ENCODE measurements at regions not wholly inside any gene's neighbourhood (a gene's known extent, or its start where the extent isn't known, plus 50 kb on each side); places are given as distances from the start of the nearest gene placed in this dataset.

- H3K9me3 ChIP-seq (ENCODE audit: insufficient read depth, low read depth, low read length): no peaks in the 10 kb centered on the region
- no peaks in the 10 kb centered on the region for H3K27me3 ChIP-seq (ENCODE audit: insufficient read depth, low read length, poor library complexity, severe bottlenecking)
- H3K4me3 ChIP-seq (ENCODE audit: low read length, poor library complexity, severe bottlenecking): no peak overlapping the region
- H3F3A ChIP-seq (ENCODE audit: low read depth): no peaks in the 10 kb centered on the region
- no peak overlapping the region for H2AFZ ChIP-seq (ENCODE audit: low read length)
- no peak overlapping the region for H3K4me2 ChIP-seq (ENCODE audit: low read depth, low read length, poor library complexity, severe bottlenecking)
- H3K36me3 ChIP-seq (ENCODE audit: insufficient read depth, low read length): peaks cover 5% of the 10 kb centered on the region; the same call in 1 of the 2 replicates
- no peaks in the 10 kb centered on the region for H3K4me1 ChIP-seq (ENCODE audit: insufficient read depth, low read length, poor library complexity, severe bottlenecking)
- no peak overlapping the region for H3K9ac ChIP-seq (ENCODE audit: low read depth, low read length, poor library complexity, severe bottlenecking)
- TF ChIP-seq EZH2phosphoT487 (IDR thresholded peaks at IDR 0.05; ENCODE audit: borderline replicate concordance) (no peak), CTCF (conservative IDR thresholded peaks at IDR 0.05; ENCODE audit: low read length) (no peak)
- no peaks in the 10 kb centered on the region for H3K9me2 ChIP-seq (replicated peaks; ENCODE audit: low read depth, low read length)
- H3K79me2 ChIP-seq (ENCODE audit: insufficient read depth, low read length): no peaks in the 10 kb centered on the region
- H4K20me1 ChIP-seq (ENCODE audit: insufficient read depth, low read length, poor library complexity, severe bottlenecking): no peaks in the 10 kb centered on the region
Observed at GRCh38 chrX:131728295-131729145, 184.6 kb downstream of the OR13H1 start.

GRCh38 chrX:131729295-131729694 is 185.4 kb downstream of the OR13H1 start:
- Histone ChIP-seq H2AFZ (ENCODE audit: low read length) (no peak overlapping the region), H3K4me1 (ENCODE audit: insufficient read depth, low read length, poor library complexity, severe bottlenecking) (no peaks in the 10 kb centered on the region), H3K79me2 (ENCODE audit: insufficient read depth, low read length) (no peaks in the 10 kb centered on the region), H3K9ac (ENCODE audit: low read depth, low read length, poor library complexity, severe bottlenecking) (no peak overlapping the region), H3K9me2 (replicated peaks; ENCODE audit: low read depth, low read length) (no peaks in the 10 kb centered on the region), H3K36me3 (ENCODE audit: insufficient read depth, low read length) (peaks cover 12% of the 10 kb centered on the region; the same call in 1 of the 2 replicates), H3K4me3 (ENCODE audit: low read length, poor library complexity, severe bottlenecking) (no peak overlapping the region), H3F3A (ENCODE audit: low read depth) (no peaks in the 10 kb centered on the region), H3K9me3 (ENCODE audit: insufficient read depth, low read depth, low read length) (no peaks in the 10 kb centered on the region), H3K27me3 (ENCODE audit: insufficient read depth, low read length, poor library complexity, severe bottlenecking) (no peaks in the 10 kb centered on the region), H3K4me2 (ENCODE audit: low read depth, low read length, poor library complexity, severe bottlenecking) (no peak overlapping the region), H4K20me1 (ENCODE audit: insufficient read depth, low read length, poor library complexity, severe bottlenecking) (no peaks in the 10 kb centered on the region)
- TF ChIP-seq CTCF (conservative IDR thresholded peaks at IDR 0.05; ENCODE audit: low read length) (no peak), EZH2phosphoT487 (IDR thresholded peaks at IDR 0.05; ENCODE audit: borderline replicate concordance) (no peak)

- no peak overlapping the region for H3K4me2 ChIP-seq (ENCODE audit: low read depth, low read length, poor library complexity, severe bottlenecking)
- TF ChIP-seq EZH2phosphoT487 (IDR thresholded peaks at IDR 0.05; ENCODE audit: borderline replicate concordance) (no peak), CTCF (conservative IDR thresholded peaks at IDR 0.05; ENCODE audit: low read length) (no peak)
Observed at GRCh38 chrX:131734621-131735020, 190.7 kb downstream of the OR13H1 start.

More at GRCh38 chrX:131734621-131735020, 190.7 kb downstream of the OR13H1 start:
- Histone ChIP-seq H3K9ac (ENCODE audit: low read depth, low read length, poor library complexity, severe bottlenecking) (no peak overlapping the region), H3K4me1 (ENCODE audit: insufficient read depth, low read length, poor library complexity, severe bottlenecking) (peaks cover 7% of the 10 kb centered on the region), H3K4me3 (ENCODE audit: low read length, poor library complexity, severe bottlenecking) (no peak overlapping the region), H4K20me1 (ENCODE audit: insufficient read depth, low read length, poor library complexity, severe bottlenecking) (peaks cover 2% of the 10 kb centered on the region), H3K9me3 (ENCODE audit: insufficient read depth, low read depth, low read length) (no peaks in the 10 kb centered on the region), H3K79me2 (ENCODE audit: insufficient read depth, low read length) (no peaks in the 10 kb centered on the region), H3K27me3 (ENCODE audit: insufficient read depth, low read length, poor library complexity, severe bottlenecking) (no peaks in the 10 kb centered on the region), H2AFZ (ENCODE audit: low read length) (no peak overlapping the region), H3K9me2 (replicated peaks; ENCODE audit: low read depth, low read length) (no peaks in the 10 kb centered on the region), H3F3A (ENCODE audit: low read depth) (no peaks in the 10 kb centered on the region), H3K36me3 (ENCODE audit: insufficient read depth, low read length) (peaks cover 28% of the 10 kb centered on the region; the same call in 1 of the 2 replicates)

Measured in Loucy (cell line).